RWPE2 (cell line): ENCODE measurements at regions not wholly inside any gene's neighbourhood (a gene's known extent, or its start where the extent isn't known, plus 50 kb on each side); places are given as distances from the start of the nearest gene placed in this dataset.

ENCODE experiments used
- ATAC-seq: fragments of 200-7000 bp; cut with Tn5 transposase; 3 replicates; pipeline ENCODE4 v1.9.1; 2021; ENCODE audit warnings: low read depth
- DNase-seq: peaks from one replicate; pipeline ENCODE4 v3.0.0-alpha.2; 2020; ENCODE audit warnings: low spot score
- H3K27ac ChIP-seq: fragments of 450-650 bp; 2 replicates; pipeline ENCODE4 v1.5.1; 2017; ENCODE audit warnings: mild to moderate bottlenecking; ENCODE audit not compliant: poor library complexity, severe bottlenecking
- H3K27me3 ChIP-seq: fragments of 250-450 bp; sonication (Bioruptor Pico); 2 replicates; pipeline ENCODE4 v1.5.1; 2021; ENCODE audit warnings: mild to moderate bottlenecking, moderate library complexity; ENCODE audit not compliant: insufficient read depth, poor library complexity, severe bottlenecking
- H3K36me3 ChIP-seq: fragments of 250-450 bp; sonication (Bioruptor Pico); 2 replicates; pipeline ENCODE4 v1.5.1; 2020; ENCODE audit warnings: low read depth, mild to moderate bottlenecking, moderate library complexity
- H3K4me1 ChIP-seq: fragments of 250-450 bp; sonication (Bioruptor Pico); 2 replicates; pipeline ENCODE4 v1.5.1; 2021; ENCODE audit warnings: mild to moderate bottlenecking, moderate library complexity; ENCODE audit not compliant: insufficient read depth, poor library complexity, severe bottlenecking
- H3K4me3 ChIP-seq: fragments of 250-450 bp; sonication (Bioruptor Pico); 2 replicates; pipeline ENCODE4 v1.5.1; 2021; ENCODE audit warnings: mild to moderate bottlenecking, moderate library complexity; ENCODE audit not compliant: severe bottlenecking
- H3K9me3 ChIP-seq: fragments of 250-450 bp; sonication (Bioruptor Pico); 2 replicates; pipeline ENCODE4 v1.5.1; 2021; ENCODE audit warnings: mild to moderate bottlenecking, moderate library complexity; ENCODE audit not compliant: severe bottlenecking
- CTCF ChIP-seq: fragments of 450-650 bp; IDR thresholded peaks from one replicate; pipeline ENCODE4 v1.5.1; 2017; ENCODE audit warnings: mild to moderate bottlenecking, moderate library complexity; ENCODE audit not compliant: poor library complexity, severe bottlenecking

DNA sequence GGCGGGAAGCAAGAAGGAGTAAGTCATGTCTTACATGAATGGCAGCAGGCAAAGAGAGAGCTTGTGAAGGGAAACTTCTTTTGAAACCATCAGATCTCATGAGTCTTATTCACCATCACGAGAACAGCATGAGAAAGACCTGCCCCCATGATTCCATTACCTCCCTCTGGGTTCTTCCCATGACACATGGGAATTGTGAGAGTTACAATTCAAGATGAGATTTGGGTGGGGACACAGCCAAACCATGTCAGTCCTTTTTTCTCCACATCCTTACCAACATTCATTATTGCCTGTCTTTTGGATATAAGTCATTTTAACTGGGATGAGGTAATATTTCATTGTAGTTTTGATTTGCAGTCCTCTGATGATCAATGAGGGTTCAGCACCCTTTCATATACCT, 81.0 kb downstream of the DIRAS3 start:
- no peak for ATAC-seq
- no peak for DNase-seq
- Histone ChIP-seq H3K27ac (peak overlapping the region; percentile 83), H3K9me3 (no peaks in the 10 kb centered on the region), H3K4me3 (no peak overlapping the region), H3K4me1 (peaks cover 18% of the 10 kb centered on the region), H3K36me3 (no peaks in the 10 kb centered on the region), H3K27me3 (no peaks in the 10 kb centered on the region)
- no peak for TF ChIP-seq CTCF

- Histone ChIP-seq H3K4me1 (peaks cover 18% of the 10 kb centered on the region), H3K27ac (no peak overlapping the region), H3K27me3 (no peaks in the 10 kb centered on the region), H3K36me3 (no peaks in the 10 kb centered on the region), H3K4me3 (no peak overlapping the region), H3K9me3 (peaks cover 3% of the 10 kb centered on the region)
- ATAC-seq: no peak
- no peak for DNase-seq
- no peak for TF ChIP-seq CTCF
Observed at GRCh38 chr1:67966666-67967009, 83.8 kb downstream of the DIRAS3 start.

DNA sequence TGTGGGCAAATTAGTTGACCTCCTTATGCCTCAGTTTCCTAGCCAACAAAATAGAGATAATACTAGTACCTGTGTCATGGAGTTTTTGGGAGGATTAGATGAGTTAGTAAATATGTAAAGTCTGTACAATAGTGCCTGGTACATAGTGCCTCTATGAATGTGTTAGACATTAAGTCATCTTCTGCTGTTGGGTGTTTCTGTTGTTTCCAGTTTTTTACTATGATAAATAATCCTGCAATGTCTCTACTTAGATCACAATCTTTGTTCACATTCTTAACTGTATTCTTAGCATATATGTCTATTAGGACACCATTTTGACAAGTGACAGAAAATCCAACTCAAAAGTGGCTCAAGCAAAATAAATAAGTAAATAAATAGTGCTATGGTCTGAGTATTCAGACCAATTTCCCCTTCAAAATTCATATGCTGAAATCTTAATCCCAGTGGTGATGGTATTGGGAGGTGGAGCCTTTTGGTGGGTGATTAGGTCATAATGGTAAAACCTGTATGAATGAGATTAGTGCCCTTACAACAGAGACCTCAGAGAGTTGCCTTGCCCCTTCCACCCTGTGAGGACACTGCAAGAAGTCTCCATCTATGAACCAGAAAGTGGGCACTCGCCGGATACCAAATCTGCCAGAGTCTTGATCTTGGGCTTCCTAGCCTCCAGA, 84.3 kb downstream of the DIRAS3 start:
- no peak for TF ChIP-seq CTCF
- Histone ChIP-seq H3K27me3 (no peaks in the 10 kb centered on the region), H3K36me3 (no peaks in the 10 kb centered on the region), H3K4me3 (no peak overlapping the region), H3K27ac (no peak overlapping the region), H3K9me3 (peaks cover 3% of the 10 kb centered on the region), H3K4me1 (peaks cover 17% of the 10 kb centered on the region)
- DNase-seq (no peak), ATAC-seq (no peak)

- ATAC-seq: no peak
- no peaks in the 10 kb centered on the region for H3K36me3 ChIP-seq
- H3K4me1 ChIP-seq: no peaks in the 10 kb centered on the region
- no peak for TF ChIP-seq CTCF
- no peak for DNase-seq
- H3K9me3 ChIP-seq: peaks cover 3% of the 10 kb centered on the region
- no peaks in the 10 kb centered on the region for H3K27me3 ChIP-seq
- H3K27ac ChIP-seq: no peak overlapping the region
- no peak overlapping the region for H3K4me3 ChIP-seq
Observed at GRCh38 chr1:67963263-67963662, 87.2 kb downstream of the DIRAS3 start.

DNA sequence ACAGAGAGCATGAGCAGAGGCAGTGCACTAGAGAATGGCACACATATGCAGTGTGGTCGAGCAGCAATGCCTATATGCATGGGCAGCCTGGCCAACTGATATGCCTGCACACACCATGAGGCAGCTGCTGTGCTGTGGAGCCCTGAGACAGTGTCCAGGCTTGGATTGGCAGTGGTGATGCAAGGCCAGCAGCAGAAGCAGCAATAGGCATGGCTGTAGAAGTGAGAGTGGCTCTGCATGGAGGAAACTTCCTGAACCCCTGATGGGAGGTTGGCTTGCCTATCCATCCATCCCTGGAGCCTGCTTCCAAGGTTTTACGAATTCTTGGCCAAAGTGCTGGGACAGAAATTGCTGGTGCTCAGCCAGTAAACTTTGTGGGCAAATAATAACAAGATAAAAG, 89.7 kb downstream of the DIRAS3 start:
- no peaks in the 10 kb centered on the region for H3K4me1 ChIP-seq
- no peak overlapping the region for H3K4me3 ChIP-seq
- no peak for ATAC-seq
- no peaks in the 10 kb centered on the region for H3K27me3 ChIP-seq
- TF ChIP-seq CTCF: no peak
- peaks cover 3% of the 10 kb centered on the region for H3K9me3 ChIP-seq
- H3K36me3 ChIP-seq: no peaks in the 10 kb centered on the region
- H3K27ac ChIP-seq: no peak overlapping the region
- DNase-seq: no peak
